Left ventricle myocardium superior (tissue), 1 donor: ENCODE measurements at regions not wholly inside any gene's neighbourhood (a gene's known extent, or its start where the extent isn't known, plus 50 kb on each side); places are given as distances from the start of the nearest gene placed in this dataset.

Experiments used
- ATAC-seq: fragments of 200-7000 bp; cut with Tn5 transposase; one replicate; pipeline ENCODE4 v1.9.1; 2020; ENCODE audit warnings: mild to moderate bottlenecking, moderate library complexity
- DNase-seq: peaks from one replicate; pipeline ENCODE4 v3.0.0-alpha.2; 2020
- intact Hi-C: fragments of 100-400 bp; cut with micrococcal nuclease; formaldehyde crosslinking; loops from one replicate; pipeline ENCODE4 v1.11.0; 2022
- donor health status: DM: no; HTN: yes; CAD: no; lungs with severe emphysema.

- intact Hi-C loops, result loop anchor here (10.0 kb wide), 1 partner anchor 120 kb away; no protein-coding TSS in a partner anchor
- no peak for DNase-seq
- ATAC-seq, result peak; percentile 71
Measured at GRCh38 chr6:117074672-117075071, 190.7 kb upstream of the VGLL2 start.

- intact Hi-C loops, result loop anchor here (10.0 kb wide), 1 partner anchor 120 kb away; no protein-coding TSS in a partner anchor
- no peak for ATAC-seq
Measured at GRCh38 chr6:117075218-117075617, 190.1 kb upstream of the VGLL2 start.

GRCh38 chr6:117076076-117076475 lies 189.3 kb upstream of the VGLL2 start:
- ATAC-seq (no peak), DNase-seq (no peak)
- intact Hi-C loops, result loop anchor here (10.0 kb wide), 1 partner anchor 119 kb away; no protein-coding TSS in a partner anchor

More at GRCh38 chr6:117075218-117075617, 190.1 kb upstream of the VGLL2 start:
- no peak for DNase-seq

GRCh38 chr6:117077300-117077699 lies 188.1 kb upstream of the VGLL2 start:
- ATAC-seq (no peak), DNase-seq (no peak)
- intact Hi-C loops, result loop anchor here (10.0 kb wide), 1 partner anchor 118 kb away; no protein-coding TSS in a partner anchor

- intact Hi-C loops, result loop anchor here (10.0 kb wide), 1 partner anchor 116 kb away; no protein-coding TSS in a partner anchor
- ATAC-seq, result no peak
Measured at GRCh38 chr6:117078624-117079023, 186.7 kb upstream of the VGLL2 start.

GRCh38 chr6:117079951-117080350 lies 185.4 kb upstream of the VGLL2 start:
- ATAC-seq, result no peak
- intact Hi-C loops, result loop anchor here (10.0 kb wide), 1 partner anchor 115 kb away; no protein-coding TSS in a partner anchor
- DNase-seq, result no peak

More at GRCh38 chr6:117078624-117079023, 186.7 kb upstream of the VGLL2 start:
- no peak for DNase-seq

- intact Hi-C loops, result no loop called here
- DNase-seq (no peak), ATAC-seq (no peak)
Measured at GRCh38 chr6:117089604-117090003, 175.8 kb upstream of the VGLL2 start.

- no peak for DNase-seq
- intact Hi-C loops, result no loop called here
- no peak for ATAC-seq
Measured at GRCh38 chr6:117110146-117110545, 155.2 kb upstream of the VGLL2 start.

GRCh38 chr6:117110737-117111136 lies 154.6 kb upstream of the VGLL2 start:
- intact Hi-C loops, result no loop called here

GRCh38 chr6:117117652-117118051 lies 147.7 kb upstream of the VGLL2 start:
- ATAC-seq (no peak), DNase-seq (no peak)
- intact Hi-C loops, result no loop called here

More at GRCh38 chr6:117110737-117111136, 154.6 kb upstream of the VGLL2 start:
- ATAC-seq, result no peak
- no peak for DNase-seq

GRCh38 chr6:117118490-117118889 lies 146.9 kb upstream of the VGLL2 start:
- intact Hi-C loops, result no loop called here
- no peak for ATAC-seq
- DNase-seq, result no peak

GRCh38 chr6:117126213-117126612 lies 139.1 kb upstream of the VGLL2 start:
- ATAC-seq (no peak), DNase-seq (no peak)

GRCh38 chr6:117128052-117128451 lies 137.3 kb upstream of the VGLL2 start:
- intact Hi-C loops, result no loop called here
- DNase-seq (no peak), ATAC-seq (no peak)

More at GRCh38 chr6:117126213-117126612, 139.1 kb upstream of the VGLL2 start:
- intact Hi-C loops, result no loop called here

- intact Hi-C loops, result no loop called here
- DNase-seq (no peak), ATAC-seq (no peak)
Measured at GRCh38 chr6:117130125-117130524, 135.2 kb upstream of the VGLL2 start.

GRCh38 chr6:117136702-117137101 lies 128.7 kb upstream of the VGLL2 start:
- DNase-seq (no peak), ATAC-seq (peak; percentile 54)
- intact Hi-C loops, result no loop called here

GRCh38 chr6:117137711-117138110 lies 127.6 kb upstream of the VGLL2 start:
- DNase-seq, result no peak
- intact Hi-C loops, result no loop called here
- ATAC-seq, result peak; percentile 87

- peak; percentile 10 for ATAC-seq
- DNase-seq, result no peak
- intact Hi-C loops, result no loop called here
Measured at GRCh38 chr6:117138425-117138824, 126.9 kb upstream of the VGLL2 start.

- DNase-seq (peak; percentile 32), ATAC-seq (peak; percentile 80)
- intact Hi-C loops, result no loop called here
Measured at GRCh38 chr6:117138920-117139319, 126.4 kb upstream of the VGLL2 start.

- DNase-seq (no peak), ATAC-seq (no peak)
- intact Hi-C loops, result no loop called here
Measured at GRCh38 chr6:117142142-117142541, 123.2 kb upstream of the VGLL2 start.

- intact Hi-C loops, result no loop called here
- ATAC-seq (peak; percentile 92), DNase-seq (no peak)
Measured at GRCh38 chr6:117142995-117143394, 122.4 kb upstream of the VGLL2 start.

GRCh38 chr6:117143647-117144046 lies 121.7 kb upstream of the VGLL2 start:
- no peak for ATAC-seq
- intact Hi-C loops, result no loop called here
- DNase-seq, result no peak
